ENCODE measurements at regions not wholly inside any gene's neighbourhood (a gene's known extent, or its start where the extent isn't known, plus 50 kb on each side); places are given as distances from the start of the nearest gene placed in this dataset.

DNA sequence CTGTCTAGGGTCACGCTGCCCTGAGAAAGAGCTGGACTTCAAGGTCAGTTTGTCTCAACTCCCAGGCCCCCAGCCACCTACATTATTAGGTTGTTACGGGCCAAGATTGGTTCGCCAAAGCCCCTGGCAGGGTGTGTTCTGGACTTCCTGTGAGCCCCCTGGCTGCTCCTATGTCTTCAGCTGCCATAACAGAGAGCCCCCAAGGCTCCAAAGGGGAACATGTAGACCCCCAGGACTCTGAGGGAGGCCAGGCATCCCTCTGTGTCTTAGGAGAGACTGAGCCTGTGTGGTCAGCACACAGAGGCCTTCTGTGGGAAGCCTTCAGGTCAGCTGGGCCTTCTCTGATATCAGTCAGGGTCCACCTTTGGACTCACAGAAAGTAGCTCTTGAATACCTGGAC lies 58.3 kb downstream of the INHBB start:
- no peak for DNase-seq (ENCODE audit: low spot score in 2 of 2)
- Histone ChIP-seq H3K36me3 (no peaks in the 10 kb centered on the region), H3K27me3 (no peaks in the 10 kb centered on the region), H3K4me3 (no peak overlapping the region), H3K4me1 (no peaks in the 10 kb centered on the region), H3K27ac (no peak overlapping the region), H3K9me3 (no peaks in the 10 kb centered on the region)
- intact Hi-C loops (cut with DNase I; ENCODE audit: low total_unique reads), result loop anchor here (5.0 kb wide), 1 partner anchor 262 kb away; no protein-coding TSS in a partner anchor
- TF ChIP-seq POLR2AphosphoS5 (IDR thresholded peaks at IDR 0.05), result no peak
- TF ChIP-seq, protein P1, sequence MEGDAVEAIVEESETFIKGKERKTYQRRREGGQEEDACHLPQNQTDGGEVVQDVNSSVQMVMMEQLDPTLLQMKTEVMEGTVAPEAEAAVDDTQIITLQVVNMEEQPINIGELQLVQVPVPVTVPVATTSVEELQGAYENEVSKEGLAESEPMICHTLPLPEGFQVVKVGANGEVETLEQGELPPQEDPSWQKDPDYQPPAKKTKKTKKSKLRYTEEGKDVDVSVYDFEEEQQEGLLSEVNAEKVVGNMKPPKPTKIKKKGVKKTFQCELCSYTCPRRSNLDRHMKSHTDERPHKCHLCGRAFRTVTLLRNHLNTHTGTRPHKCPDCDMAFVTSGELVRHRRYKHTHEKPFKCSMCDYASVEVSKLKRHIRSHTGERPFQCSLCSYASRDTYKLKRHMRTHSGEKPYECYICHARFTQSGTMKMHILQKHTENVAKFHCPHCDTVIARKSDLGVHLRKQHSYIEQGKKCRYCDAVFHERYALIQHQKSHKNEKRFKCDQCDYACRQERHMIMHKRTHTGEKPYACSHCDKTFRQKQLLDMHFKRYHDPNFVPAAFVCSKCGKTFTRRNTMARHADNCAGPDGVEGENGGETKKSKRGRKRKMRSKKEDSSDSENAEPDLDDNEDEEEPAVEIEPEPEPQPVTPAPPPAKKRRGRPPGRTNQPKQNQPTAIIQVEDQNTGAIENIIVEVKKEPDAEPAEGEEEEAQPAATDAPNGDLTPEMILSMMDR (IDR thresholded peaks at IDR 0.05), result no peak
- TF ChIP-seq POLR2A (IDR thresholded peaks at IDR 0.05), result no peak

- Histone ChIP-seq H3K27ac (no peak overlapping the region), H3K9me3 (peaks cover 0 to 8% of the 10 kb centered on the region in 2 donors), H3K27me3 (no peaks in the 10 kb centered on the region), H3K4me3 (no peak overlapping the region), H3K36me3 (no peaks in the 10 kb centered on the region), H3K4me1 (no peaks in the 10 kb centered on the region)
- intact Hi-C loops (cut with DNase I; ENCODE audit: low total_unique reads), result loop anchor here (5.0 kb wide), 1 partner anchor 263 kb away; no protein-coding TSS in a partner anchor
- peak in 1 of 2 donors; percentile 37 for DNase-seq (ENCODE audit: low spot score in 2 of 2)
- TF ChIP-seq, protein P1 (IDR thresholded peaks at IDR 0.05), result no peak
- TF ChIP-seq POLR2AphosphoS5 (IDR thresholded peaks at IDR 0.05), result no peak
- TF ChIP-seq POLR2A (IDR thresholded peaks at IDR 0.05), result no peak
Measured at GRCh38 chr2:120404941-120405758, 59.2 kb downstream of the INHBB start.

DNA sequence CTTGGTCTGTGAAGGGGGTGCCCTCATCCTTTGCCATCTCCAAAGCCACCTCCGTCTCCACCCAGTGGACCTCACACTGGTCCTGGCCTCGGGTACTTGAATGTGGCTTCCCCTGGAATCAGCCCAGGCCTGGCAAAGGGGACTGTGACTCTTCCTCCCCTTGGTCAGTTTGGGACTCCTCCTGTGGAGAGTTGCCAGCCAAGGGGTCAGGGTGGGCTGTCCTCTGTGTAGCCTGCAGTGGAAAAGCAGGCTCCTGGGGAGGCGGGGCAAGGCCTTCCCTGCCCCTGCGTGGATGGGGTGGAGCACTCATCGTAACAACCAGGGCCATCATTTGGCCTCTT lies 59.8 kb downstream of the INHBB start:
- TF ChIP-seq POLR2AphosphoS5 (IDR thresholded peaks at IDR 0.05), result no peak
- TF ChIP-seq POLR2A (IDR thresholded peaks at IDR 0.05), result no peak
- TF ChIP-seq, protein P1 (IDR thresholded peaks at IDR 0.05), result no peak

DNA sequence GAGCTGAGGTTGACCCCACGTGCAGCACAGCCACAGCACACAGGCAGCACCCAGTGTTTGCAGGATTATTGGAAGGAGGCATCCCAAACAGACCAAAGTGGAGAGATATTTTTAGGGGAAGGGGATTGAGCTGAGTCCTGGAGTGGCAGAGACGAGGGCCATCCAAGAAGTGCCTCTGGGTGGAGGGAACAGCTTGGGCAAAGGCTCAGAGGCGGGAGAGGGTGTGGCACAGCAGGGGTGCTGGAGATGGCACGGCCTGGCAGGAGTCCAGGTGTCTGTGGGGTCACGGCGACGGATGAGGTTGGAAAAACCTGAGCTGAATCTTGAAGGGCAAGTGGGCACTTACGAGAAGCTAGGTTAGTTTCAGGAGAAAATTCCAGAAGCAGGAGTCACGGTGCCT lies 60.6 kb downstream of the INHBB start:
- intact Hi-C loops (cut with DNase I; ENCODE audit: low total_unique reads), result no loop called here
- H3K4me1 ChIP-seq, result no peaks in the 10 kb centered on the region
- peaks cover 0 to 9% of the 10 kb centered on the region in 2 donors for H3K9me3 ChIP-seq
- peak in 1 of 2 donors; percentile 49 for DNase-seq (ENCODE audit: low spot score in 2 of 2)
- TF ChIP-seq, protein P1 (IDR thresholded peaks at IDR 0.05), result no peak
- TF ChIP-seq POLR2AphosphoS5 (IDR thresholded peaks at IDR 0.05) (no peak), POLR2A (IDR thresholded peaks at IDR 0.05) (no peak)
- H3K4me3 ChIP-seq, result no peak overlapping the region
- H3K27me3 ChIP-seq, result no peaks in the 10 kb centered on the region
- H3K27ac ChIP-seq, result no peak overlapping the region
- no peaks in the 10 kb centered on the region for H3K36me3 ChIP-seq

More for the DNA sequence above, 59.8 kb downstream of the INHBB start:
- intact Hi-C loops (cut with DNase I; ENCODE audit: low total_unique reads), result no loop called here
- no peaks in the 10 kb centered on the region for H3K4me1 ChIP-seq
- H3K27me3 ChIP-seq, result no peaks in the 10 kb centered on the region
- no peaks in the 10 kb centered on the region for H3K36me3 ChIP-seq
- H3K27ac ChIP-seq, result no peak overlapping the region
- H3K4me3 ChIP-seq, result no peak overlapping the region
- H3K9me3 ChIP-seq, result peaks cover 0 to 9% of the 10 kb centered on the region in 2 donors
- DNase-seq (ENCODE audit: low spot score in 2 of 2), result no peak

DNA sequence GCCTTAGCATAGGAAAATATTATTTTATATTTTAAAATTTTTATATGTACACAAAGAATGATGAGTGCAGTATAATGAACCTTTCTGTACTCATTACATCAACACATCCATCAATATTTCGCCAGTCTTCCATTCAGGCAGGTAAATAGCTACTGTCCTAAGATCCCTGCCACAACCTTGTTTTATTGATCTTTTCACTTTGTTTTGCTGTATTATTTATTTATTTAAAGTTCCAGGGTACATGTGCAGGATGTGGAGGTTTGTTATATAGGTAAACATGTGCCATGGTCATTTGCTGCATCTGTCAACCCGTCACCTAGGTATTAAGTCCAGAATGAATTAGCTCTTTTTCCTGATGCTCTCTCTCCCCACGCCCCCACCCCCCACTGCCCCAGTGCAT lies 64.6 kb downstream of the INHBB start:
- no peak overlapping the region for H3K27ac ChIP-seq
- TF ChIP-seq, protein P1 (IDR thresholded peaks at IDR 0.05), result no peak
- TF ChIP-seq POLR2A (IDR thresholded peaks at IDR 0.05), result no peak
- TF ChIP-seq POLR2AphosphoS5 (IDR thresholded peaks at IDR 0.05), result no peak
- H3K9me3 ChIP-seq, result peaks cover 0 to 9% of the 10 kb centered on the region in 2 donors
- no peak overlapping the region for H3K4me3 ChIP-seq
- intact Hi-C loops (cut with DNase I; ENCODE audit: low total_unique reads), result no loop called here
- no peaks in the 10 kb centered on the region for H3K4me1 ChIP-seq
- H3K27me3 ChIP-seq, result no peaks in the 10 kb centered on the region
- DNase-seq (ENCODE audit: low spot score in 2 of 2), result no peak
- no peaks in the 10 kb centered on the region for H3K36me3 ChIP-seq
